Left renal cortex interstitium (tissue), 4 donors: ENCODE measurements at regions not wholly inside any gene's neighbourhood (a gene's known extent, or its start where the extent isn't known, plus 50 kb on each side); places are given as distances from the start of the nearest gene placed in this dataset.

Source experiments
- DNase-seq, 4 donors: peaks; one replicate each; pipeline ENCODE4 v3.0.0-alpha.2; 2013; ENCODE audit warnings: low read depth in 4 of 4, low spot score in 2 of 4, missing footprints in 1 of 4

DNA sequence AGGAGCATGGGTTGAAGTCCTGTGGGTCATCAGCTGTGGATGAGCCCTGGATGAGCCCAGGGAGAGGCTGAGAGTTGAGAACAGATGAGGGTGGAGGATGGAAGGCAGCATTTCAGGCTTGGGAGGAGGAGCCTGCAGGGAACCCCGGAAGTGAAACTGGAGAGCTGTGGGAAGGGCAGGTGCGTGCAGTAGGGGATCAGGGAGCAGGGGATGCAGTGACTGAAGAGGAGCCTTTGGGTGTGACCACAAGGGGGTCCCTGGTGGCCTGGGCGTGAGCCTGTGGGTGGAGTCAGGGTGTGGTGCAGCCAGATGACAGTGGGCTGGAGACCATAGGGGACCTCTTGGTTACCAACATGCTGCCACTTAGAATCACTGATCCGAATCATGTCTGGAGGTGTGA, 115.5 kb downstream of the PAPOLA start:
- no peak for DNase-seq

DNA sequence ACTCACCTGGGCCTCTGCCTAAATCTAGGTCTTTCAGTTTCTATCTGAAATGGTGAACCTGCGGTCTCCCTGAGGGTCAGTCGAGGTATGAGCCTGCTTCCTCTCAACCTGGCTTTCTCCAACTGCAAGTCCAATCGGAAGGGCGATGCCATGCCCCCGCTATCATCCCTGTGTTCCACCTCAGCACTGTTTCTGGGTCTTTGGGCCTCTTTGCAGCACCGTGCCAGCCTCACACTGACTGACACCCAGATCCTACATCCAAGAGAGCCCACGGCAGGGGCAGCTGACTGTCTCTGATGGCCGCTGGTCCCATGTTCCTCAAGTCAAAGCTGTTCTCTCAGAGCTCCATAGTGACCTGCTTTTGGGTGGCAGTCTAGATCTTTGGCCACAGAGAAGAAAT, 120.7 kb downstream of the PAPOLA start:
- no peak for DNase-seq

DNA sequence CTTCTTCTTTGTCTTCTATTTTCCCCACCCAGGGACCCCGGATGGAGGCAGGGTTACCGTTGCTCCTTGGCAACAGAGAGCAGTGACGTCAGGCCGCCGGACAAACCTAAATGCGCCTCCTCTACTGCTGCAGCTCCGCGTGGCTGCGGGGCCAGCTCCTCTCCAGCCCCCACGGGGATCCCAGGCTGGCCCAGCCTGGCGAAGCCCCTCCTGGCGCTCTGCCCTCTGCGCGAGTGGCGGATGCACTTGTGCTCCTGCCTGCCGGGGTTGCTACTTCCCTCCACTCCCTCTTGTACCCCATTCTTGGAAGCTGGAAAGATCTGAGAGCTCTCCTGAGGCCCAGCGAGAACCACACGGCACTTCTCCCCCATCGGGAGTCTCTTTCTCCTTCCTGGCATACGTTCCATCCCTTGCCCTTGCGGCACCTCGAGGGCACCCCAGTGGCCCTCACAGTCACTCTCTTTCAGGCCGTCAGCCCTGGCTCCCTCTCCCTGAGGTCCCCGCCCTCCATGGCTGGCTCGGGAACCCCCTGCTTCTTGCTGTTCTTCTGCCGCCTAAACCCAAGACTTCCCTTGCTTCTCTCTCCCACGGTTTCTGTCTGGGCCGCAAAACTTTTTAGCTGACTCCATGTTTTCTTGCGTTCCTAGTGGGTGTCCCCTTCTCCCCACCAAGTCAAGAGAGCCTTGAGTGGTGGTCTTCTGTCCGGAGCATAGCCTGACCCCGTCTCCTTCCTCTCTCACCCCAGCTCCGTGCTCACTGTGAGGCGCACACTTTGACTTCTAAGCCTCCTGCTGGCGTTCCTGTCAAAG, 121.7 kb downstream of the PAPOLA start:
- DNase-seq, result no peak

DNA sequence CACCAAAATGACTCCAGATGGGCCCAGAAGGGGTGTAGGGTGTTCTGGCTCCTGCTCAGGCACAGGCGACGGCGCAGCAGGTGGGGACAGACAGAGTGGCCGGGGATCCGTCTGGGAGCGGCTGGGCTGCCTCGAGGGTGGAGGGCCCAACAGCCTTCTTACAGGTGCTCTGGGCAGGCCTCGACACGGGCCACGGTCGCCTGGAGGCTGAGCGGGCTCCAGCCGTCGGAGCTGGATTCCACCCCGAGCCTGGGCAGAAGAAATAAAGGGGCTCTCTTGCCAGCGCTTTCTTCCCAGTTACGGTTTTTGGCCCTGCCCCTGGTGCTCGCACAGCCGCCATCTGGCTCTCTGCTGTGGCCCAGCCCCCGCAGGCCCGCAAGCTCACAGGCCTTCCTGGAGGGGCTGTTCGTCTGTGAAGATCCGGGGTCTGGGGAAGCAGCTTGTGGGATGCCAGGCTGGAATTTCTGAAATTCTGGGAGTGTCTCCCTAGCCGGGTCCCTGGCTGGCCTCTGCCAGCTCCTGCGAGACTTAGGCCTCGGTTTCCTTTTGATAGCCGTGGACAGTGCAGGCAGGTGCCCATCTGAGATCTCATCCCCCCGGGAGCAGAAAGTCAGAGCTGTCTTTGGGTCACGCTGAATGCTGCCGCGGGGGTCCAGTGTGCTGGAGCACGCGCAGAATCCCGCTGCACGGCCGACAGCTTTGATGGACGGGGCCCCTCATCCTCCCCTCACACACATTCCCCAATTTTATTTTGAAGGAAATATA, 122.7 kb downstream of the PAPOLA start:
- DNase-seq, result no peak

DNA sequence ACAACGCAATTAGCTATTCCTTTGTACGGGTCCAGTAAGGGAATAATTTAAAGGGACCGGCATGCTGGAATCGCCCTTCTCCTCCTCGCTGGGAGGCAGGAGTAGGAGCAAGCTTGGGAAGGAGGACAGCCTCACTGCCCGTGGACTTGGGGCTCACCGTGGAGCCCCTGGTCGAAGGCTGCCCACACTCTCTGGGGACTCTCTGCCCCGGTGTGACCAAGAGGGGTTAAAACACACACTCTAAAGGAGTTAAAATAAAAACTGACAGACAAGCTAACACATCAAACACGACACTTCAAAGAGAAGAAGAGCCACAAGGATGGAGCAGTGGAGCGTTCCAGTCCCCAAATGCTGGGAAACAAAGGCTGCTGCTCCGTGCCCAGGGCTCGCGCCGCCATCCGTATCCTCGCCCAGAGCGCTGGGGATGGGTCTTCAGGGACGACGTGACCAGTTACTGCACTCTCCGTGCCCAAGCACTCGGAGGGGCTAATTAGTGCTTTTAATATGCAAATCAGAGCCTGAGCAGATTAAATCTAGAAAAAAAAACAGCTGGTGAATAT, 123.3 kb downstream of the PAPOLA start:
- DNase-seq, result no peak

DNA sequence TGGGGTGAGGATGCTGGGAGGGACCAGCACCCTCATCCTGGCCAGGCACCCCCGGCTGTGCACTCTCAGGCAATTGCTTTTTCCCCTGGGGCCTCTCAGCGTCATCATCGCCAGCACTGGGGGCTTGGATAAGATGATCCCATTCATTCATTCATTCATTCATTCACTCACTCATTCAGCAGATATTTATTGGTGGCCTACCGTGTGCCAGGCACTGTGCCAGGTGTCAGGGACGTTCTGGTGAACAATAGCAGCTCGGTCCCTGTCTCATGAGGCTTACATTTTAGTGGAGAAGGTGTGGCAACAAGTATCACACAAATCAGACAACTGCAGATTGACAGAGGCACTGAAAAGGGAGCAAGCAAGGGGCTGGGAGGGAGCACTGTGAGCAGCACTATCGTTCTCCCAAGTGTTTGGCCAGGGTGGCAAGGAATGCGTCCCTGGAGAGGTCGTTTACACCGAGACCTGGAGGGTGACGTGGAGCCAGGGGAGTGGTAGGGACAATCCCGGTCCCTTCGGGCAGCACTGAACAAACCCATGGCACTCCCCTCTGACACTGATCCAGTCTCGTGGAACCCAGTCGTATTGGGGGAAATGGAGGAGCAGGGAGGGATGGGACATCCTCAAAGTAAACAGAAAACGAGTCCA, 124.1 kb downstream of the PAPOLA start:
- DNase-seq, result no peak

DNA sequence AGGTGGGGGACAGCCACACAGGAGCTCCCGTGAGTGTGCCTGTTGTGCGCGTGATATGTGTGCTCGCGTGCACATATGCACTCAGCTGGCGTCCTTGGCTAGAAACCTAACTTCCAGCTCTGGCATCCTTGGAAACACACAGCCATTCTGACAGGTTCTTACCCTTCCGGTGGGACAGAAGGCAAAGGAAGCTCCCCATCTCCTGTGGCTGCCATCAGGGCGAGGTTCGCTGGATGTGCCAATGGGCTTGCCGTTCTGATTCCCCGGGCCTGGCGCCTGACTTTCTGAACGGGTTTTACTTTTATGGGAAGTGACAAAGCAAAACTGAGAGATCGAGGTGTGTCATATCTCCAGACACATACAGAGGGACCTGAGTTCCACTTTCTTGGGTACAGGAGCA, 124.7 kb downstream of the PAPOLA start:
- DNase-seq, result no peak

DNA sequence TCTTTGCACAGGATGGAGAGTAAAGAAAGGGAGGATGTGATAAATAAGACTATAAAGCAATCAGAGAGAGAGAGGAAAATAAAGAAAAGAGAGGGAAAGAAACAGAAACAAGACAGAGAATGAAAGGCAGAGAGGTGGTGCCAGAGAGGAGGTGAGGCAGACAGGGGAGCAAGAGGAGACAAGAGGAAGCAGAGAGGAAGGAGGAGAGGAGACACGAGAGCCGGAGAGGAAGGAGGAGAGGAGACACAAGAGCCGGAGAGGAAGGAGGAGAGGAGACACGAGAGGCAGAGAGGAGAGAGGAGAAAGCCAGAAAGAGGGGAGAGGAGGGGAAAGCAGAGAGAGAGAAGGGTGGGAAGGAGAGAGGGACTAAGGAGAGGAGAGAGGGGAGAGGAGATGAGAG, 125.2 kb downstream of the PAPOLA start:
- no peak for DNase-seq

DNA sequence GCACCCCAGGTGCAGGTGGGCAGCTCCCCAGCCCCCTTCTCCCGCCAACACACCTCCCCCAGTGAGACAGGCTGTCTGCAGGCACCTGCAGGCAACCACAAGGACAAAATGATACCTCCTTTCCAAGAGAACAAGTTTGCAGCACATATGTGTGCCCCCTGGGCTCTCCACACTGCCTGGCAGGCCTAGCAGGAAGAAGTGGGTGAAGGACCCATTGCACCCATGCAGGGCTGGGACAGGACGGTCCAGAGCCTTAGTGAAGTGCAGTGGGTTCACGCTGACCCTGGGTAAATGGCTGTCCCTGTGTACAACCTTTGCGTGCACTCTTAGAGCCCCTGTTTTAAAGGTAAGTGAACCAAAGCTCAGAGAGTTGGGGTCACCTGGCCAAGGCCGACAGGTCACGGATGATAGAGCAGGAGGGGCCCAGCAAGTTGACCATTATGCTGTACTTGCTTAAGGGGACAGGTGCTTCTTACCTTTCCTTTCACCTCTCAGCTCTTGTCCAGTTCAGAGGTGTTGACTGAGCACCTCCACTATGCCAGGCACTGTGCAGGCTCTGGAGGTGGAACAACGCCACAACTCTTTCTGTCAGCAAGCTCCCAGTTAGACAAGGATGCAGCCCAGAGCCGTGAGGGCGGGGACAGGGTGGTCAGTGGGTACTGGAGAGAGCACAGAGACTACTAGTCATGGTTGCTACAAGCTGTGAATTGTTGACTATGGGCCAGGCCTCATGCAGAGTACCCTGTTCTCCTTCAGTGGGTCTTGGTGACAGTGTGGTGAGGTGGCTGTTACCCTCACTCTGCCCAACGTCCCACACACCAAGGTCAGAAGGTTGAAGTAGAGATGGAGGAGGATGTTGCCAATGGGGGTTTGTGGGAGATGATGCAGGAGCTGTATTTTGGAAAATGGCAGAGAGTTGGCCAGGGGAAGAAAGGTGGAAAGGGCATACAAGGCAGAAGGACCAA, 125.9 kb downstream of the PAPOLA start:
- DNase-seq, result no peak

DNA sequence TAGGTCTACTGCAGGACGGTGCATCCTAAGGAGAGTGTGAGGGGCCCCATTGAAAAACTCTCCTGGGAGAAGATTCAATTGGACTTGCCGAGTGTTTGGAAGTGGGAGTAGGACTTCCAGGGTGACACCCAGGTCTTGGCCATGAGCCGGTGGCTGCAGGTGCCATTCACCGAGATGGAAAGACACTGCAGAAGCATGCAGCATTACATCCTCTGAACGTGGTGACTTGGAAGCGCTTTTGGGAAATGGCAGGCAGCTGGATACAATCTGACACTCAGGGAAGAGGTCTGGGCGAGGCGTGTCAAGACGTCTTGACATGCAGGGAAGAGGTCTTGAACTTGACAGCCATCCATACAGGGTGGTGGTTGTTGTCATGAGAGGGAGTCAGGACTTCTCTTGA, 126.9 kb downstream of the PAPOLA start:
- DNase-seq, result no peak

DNA sequence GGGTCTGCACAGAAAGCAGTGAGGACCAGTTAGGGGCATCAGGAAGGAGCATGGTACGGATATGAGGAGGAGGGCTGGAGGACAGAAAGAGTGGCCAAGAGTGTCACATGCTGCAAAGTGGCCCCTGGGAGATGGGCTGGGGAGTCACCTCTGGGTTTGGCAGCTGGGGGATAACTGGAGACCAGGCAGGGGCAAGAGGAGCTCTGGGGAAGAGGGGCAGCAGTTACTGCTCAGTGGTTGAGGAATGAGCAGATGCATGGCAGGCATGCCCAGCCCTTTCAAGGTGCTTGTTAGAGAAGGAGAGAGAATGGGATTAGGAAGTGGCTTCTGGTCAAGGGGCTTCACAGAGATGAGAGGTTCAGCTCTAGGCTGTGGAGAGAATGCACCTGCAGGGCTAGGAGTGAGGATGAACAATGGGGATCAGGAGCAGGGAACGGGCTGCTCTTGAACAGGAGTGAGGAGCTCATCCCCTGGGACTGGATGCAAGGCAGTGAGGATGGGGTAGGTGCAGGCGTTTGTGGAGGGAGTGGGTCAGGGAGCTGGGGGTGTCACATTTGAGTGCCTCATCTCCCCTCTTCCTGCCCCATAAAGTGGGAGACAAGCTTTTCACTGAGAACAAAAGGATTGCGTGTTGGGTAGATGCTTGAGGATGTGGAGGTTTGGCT, 127.5 kb downstream of the PAPOLA start:
- DNase-seq, result no peak

DNA sequence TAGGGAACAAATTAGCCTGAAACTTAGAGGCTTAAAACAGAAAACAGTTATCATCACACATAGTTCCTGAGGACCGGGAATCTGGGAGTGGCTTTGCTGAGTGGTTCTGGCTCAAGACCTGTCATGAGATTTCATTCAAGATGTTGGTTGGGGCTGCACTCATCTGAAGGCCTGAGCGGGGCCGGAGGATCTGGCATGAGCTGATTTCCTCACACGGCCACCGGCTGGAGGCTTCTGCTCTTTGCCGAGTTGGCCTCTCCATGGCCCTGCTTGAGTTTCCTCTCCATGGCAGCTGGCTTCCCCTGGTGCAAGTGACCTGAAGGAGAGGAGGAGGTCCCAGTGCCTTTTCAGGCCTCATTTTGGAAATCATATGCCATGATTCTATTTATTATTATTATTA, 128.1 kb downstream of the PAPOLA start:
- no peak for DNase-seq

DNA sequence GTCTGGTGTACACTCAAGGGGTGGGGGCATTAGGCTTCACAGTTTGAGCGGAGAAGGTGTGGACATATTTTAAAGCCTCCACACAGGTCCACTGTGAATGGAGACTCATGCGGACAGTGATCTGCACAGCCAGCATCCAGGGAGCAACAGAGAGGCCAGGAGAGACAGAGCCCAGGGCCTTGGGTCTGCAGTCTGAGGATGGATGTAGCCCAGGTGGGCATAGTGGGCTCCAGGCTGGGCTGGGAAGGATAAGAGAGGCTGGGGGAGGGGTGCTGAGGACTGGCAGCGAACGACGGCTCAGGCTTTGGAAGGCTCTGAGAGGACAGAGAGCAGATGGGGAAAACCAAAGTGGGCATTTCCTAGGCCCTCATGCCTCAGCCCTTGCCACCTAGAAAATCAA, 128.8 kb downstream of the PAPOLA start:
- no peak for DNase-seq

DNA sequence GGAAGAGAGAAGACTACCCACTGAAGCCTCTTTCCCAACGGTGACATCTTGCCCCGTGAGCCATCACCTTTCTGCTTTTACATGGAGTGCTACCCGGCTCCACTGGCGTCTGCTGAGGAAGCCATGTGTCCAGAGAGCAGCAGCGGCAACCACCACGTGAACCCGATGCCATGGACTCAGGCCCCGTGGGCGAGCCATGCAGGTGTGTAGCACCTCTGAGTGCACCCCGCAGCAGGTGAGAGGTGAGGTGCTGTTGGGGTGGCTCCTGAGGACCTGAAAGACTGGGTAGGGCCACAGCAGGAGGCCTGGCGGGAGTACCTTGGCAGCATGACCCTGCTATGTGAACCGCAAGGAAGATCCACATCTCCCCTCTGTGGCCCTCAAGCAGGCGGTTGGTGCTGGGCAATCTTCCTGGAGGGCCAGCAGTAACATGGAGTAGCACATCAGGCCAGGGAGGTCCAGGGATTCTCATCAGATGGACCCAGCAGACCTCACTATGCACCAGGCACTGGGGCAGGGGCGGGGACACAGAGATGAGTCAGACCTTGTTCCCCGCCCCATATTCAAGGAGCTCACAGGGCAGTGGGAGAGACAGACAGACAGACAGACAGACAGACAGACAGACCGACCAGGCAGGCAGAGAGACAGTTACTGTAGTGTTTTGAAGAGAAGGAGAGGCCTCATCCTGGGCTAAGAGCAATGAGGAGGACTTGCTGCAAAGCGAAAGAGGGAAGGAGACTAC, 129.6 kb downstream of the PAPOLA start:
- no peak for DNase-seq

DNA sequence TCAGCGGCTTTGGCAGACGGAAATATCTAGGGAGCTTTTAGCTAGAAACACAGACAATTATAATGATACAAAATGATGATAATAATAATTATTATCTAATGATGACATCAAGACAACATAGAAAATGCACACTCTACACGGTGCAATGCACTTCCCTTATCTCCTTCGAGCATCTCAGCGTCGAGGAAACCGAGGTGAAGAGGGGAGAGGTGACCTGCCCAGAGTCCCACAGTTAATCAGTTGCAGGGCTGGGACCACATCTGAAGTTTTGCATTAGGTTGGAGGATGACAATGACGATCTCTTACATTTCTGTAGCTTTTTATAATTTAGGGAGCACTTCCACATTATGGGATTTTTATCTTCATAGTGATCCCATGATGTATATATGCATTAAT, 130.2 kb downstream of the PAPOLA start:
- no peak for DNase-seq

DNA sequence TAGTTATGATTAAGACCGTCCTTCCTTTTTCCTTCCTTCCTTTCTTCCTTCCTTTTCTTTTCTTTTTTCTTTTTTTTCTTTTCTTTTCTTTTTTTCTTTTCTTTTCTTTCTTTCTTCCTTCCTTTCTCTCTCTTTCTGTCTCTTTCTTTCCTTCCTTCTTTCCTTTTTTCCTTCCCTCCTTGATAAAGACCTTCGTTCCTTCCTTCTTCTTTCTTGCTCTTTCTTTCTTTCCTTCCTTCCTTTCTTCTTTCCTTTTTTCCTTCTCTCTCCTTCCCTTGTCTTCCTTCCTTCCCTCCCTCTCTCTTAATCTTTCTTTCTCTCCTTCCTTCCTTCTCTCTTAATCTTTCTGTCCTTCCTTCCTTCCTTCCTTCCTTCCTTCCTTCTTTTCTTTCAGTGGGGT, 130.9 kb downstream of the PAPOLA start:
- no peak for DNase-seq

DNA sequence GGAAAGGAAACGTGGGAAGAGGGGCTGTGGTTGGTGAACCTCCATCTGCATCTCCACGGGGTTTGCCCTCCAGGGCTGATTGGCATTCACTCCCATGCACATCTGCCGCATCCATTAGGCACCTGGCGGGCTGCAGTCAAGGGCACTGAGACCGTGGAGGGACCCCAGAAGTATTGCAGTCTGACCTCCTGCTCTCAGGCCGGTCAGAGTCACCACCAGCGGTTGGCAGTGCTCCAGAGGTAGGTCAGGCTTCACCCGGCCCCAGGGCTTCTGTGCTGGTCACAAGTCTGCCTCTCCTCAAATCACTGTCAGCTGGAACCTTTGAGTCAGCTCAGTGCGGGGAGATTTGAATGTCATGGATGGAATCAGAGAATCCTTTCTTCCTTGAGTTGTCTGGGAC, 132.3 kb downstream of the PAPOLA start:
- DNase-seq, result no peak

DNA sequence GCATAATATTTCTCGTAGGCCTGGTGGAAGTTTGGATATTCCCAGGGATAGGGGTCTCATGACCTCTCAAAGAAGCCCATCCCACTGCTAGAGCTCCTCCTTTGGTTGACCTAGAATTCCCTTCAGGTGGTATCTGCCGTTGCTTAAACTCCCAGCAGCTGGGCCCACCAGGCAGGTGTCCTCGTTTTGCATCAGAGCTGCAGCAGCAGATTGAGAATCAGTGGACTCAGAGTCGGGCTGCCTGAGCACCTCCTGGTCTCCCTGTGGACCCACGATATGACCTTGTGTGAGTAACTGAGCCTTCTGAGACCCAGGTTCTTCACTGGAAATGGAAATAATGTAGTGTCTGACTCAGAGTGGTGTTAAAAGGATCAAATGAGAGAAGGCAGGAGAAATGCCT, 132.7 kb downstream of the PAPOLA start:
- no peak for DNase-seq

DNA sequence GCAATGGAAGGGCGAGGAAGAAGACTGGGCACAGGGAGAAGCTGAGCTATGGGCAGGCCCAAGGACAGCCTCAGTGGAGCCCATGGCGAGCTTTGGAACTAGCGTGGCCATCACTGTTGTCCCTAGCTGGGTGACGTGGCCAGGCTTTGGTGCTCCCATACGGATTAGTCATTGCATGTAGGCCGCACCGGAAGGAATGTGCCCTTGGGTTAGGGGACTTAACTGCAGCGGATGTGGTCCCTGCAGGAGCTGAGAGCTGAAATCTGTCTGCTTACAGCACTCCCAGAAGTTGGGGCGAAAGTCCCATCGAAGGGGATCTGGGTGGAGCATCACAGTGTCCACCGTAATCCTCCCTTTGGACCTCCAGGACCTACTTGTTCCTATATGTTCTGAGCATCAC, 133.7 kb downstream of the PAPOLA start:
- no peak for DNase-seq
